GM12873 (cell line): ENCODE measurements at regions not wholly inside any gene's neighbourhood (a gene's known extent, or its start where the extent isn't known, plus 50 kb on each side); places are given as distances from the start of the nearest gene placed in this dataset.

Source experiments
- CTCF ChIP-seq: IDR thresholded peaks from 2 replicates; pipeline ENCODE4 v1.5.1; 2012; ENCODE audit warnings: low read depth, mild to moderate bottlenecking, moderate library complexity, low read length, control low read depth; ENCODE audit not compliant: insufficient read depth; ENCODE audit errors: missing control alignments

GRCh38 chr4:175125410-175126068 lies 207.4 kb downstream of the ADAM29 start:
- no peak for TF ChIP-seq CTCF

- no peak for TF ChIP-seq CTCF
These were observed 209.2 kb downstream of the ADAM29 start for GRCh38 chr4:175127314-175127713.

GRCh38 chr4:175129797-175130196 lies 211.6 kb downstream of the ADAM29 start:
- TF ChIP-seq CTCF: no peak

- TF ChIP-seq CTCF: no peak
These were observed 221.0 kb downstream of the ADAM29 start for GRCh38 chr4:175139205-175139604.

GRCh38 chr4:175143116-175143515 lies 225.0 kb downstream of the ADAM29 start:
- no peak for TF ChIP-seq CTCF

- no peak for TF ChIP-seq CTCF
These were observed 228.6 kb downstream of the ADAM29 start for GRCh38 chr4:175146799-175147198.

- no peak for TF ChIP-seq CTCF
These were observed 229.1 kb downstream of the ADAM29 start for GRCh38 chr4:175147233-175147632.
